Sigmoid colon (tissue), 6 donors: ENCODE measurements at regions not wholly inside any gene's neighbourhood (a gene's known extent, or its start where the extent isn't known, plus 50 kb on each side); places are given as distances from the start of the nearest gene placed in this dataset.

Experiments
- DNase-seq: peaks from one replicate; pipeline ENCODE4 v3.0.0-alpha.2; 2019
- H3K27ac ChIP-seq, 4 donors: fragments of 200-600 bp; sonication (generic); one replicate each; pipeline ENCODE4 v1.5.1; 2016 to 2019; ENCODE audit warnings: mild to moderate bottlenecking in 1 of 4
- H3K27me3 ChIP-seq, 3 donors: fragments of 200-600 bp; sonication (generic); one replicate each; pipeline ENCODE4 v1.5.1; 2019; ENCODE audit warnings: mild to moderate bottlenecking in 1 of 3
- H3K36me3 ChIP-seq, 4 donors: fragments of 200-600 bp; sonication (generic); one replicate each; pipeline ENCODE4 v1.5.1; 2016 to 2019
- H3K4me1 ChIP-seq, 4 donors: fragments of 200-600 bp; sonication (generic); one replicate each; pipeline ENCODE4 v1.5.1; 2017 to 2019
- H3K4me3 ChIP-seq, 4 donors: fragments of 200-600 bp; sonication (generic); one replicate each; pipeline ENCODE4 v1.5.1; 2017 to 2019; ENCODE audit warnings: mild to moderate bottlenecking in 2 of 4, moderate library complexity in 1 of 4
- H3K9me3 ChIP-seq, 4 donors: fragments of 200-600 bp in 3 of 4; sonication (generic) in 3 of 4; one replicate each; pipeline versions ENCODE4 v1.5.1 to v1.6.1; 2013 to 2019
- EP300 ChIP-seq, 4 donors: sonication (generic); formaldehyde crosslinking; IDR thresholded peaks; one replicate each; pipeline ENCODE4 v1.6.1; 2017; ENCODE audit warnings: antibody characterized with exemption in 4 of 4
- POLR2A ChIP-seq, 2 donors: fragments of 450-650 bp; IDR thresholded peaks; one replicate each; pipeline ENCODE4 v1.6.1; 2016; ENCODE audit warnings: antibody characterized with exemption in 2 of 2, mild to moderate bottlenecking in 2 of 2, moderate library complexity in 2 of 2
- POLR2AphosphoS5 ChIP-seq, 4 donors: sonication (generic); formaldehyde crosslinking; IDR thresholded peaks; one replicate each; pipeline ENCODE4 v1.6.1; 2017; ENCODE audit warnings: antibody characterized with exemption in 4 of 4
- whole genome bisulfite sequencing, 2 donors: extraction: QIAGEN DNeasy Blood & Tissue Kit; methylation state at CpG; one replicate each; pipeline ENCODE4 v1.1.7; 2013; 5-methylcytosine and 5-hydroxymethylcytosine counted together
- intact Hi-C: fragments of 100-400 bp; cut with DNase I; formaldehyde crosslinking; loops from one replicate; pipeline ENCODE4 v1.15.1; 2023
- TF ChIP-seq, protein P1 (sequence below), 4 experiments: fragments of 450-650 bp in 3 of 4; fragments of 200-600 bp in 1 of 4; IDR thresholded peaks; one replicate each; pipeline ENCODE4 v1.5.1; 2016 to 2019; ENCODE audit warnings: antibody characterized with exemption in 4 of 4, mild to moderate bottlenecking in 3 of 4, moderate library complexity in 2 of 4
- donor health status: healthy with polysubstance abuse.
- donor health status: healthy.

DNA sequence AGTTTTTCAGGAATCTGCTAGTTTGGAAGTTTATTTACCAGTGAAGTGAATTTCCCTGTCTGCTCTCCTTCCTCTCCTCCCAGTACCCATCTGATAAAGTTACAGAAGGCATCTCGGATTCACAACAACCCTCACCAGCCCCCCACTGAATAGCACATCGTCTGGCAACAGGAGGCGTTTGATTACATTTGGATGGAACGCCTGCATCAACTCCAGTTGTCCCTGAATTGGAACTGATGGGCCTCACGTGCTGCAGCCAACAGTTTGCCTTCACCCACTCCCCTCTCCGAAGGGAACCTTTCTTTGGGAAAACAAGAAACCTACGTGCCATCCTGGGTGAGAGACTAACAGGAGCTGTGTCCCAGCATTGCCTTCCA lies 59.5 kb upstream of the BCL6 start:
- intact Hi-C loops: no loop called here
- Histone ChIP-seq H3K4me3 (no peak overlapping the region), H3K36me3 (no peaks in the 10 kb centered on the region), H3K4me1 (no peaks in the 10 kb centered on the region), H3K27ac (no peak overlapping the region), H3K9me3 (no peaks in the 10 kb centered on the region), H3K27me3 (no peaks in the 10 kb centered on the region)
- 89 to 94% methylated on average over 7 of the region's 7 CpGs for WGBS, 2 donors
- TF ChIP-seq POLR2A (IDR thresholded peaks at IDR 0.05) (no peak), EP300 (IDR thresholded peaks at IDR 0.05) (no peak), POLR2AphosphoS5 (IDR thresholded peaks at IDR 0.05) (no peak)
- TF ChIP-seq, protein P1, sequence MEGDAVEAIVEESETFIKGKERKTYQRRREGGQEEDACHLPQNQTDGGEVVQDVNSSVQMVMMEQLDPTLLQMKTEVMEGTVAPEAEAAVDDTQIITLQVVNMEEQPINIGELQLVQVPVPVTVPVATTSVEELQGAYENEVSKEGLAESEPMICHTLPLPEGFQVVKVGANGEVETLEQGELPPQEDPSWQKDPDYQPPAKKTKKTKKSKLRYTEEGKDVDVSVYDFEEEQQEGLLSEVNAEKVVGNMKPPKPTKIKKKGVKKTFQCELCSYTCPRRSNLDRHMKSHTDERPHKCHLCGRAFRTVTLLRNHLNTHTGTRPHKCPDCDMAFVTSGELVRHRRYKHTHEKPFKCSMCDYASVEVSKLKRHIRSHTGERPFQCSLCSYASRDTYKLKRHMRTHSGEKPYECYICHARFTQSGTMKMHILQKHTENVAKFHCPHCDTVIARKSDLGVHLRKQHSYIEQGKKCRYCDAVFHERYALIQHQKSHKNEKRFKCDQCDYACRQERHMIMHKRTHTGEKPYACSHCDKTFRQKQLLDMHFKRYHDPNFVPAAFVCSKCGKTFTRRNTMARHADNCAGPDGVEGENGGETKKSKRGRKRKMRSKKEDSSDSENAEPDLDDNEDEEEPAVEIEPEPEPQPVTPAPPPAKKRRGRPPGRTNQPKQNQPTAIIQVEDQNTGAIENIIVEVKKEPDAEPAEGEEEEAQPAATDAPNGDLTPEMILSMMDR (IDR thresholded peaks at IDR 0.05): no peak
- DNase-seq: no peak

DNA sequence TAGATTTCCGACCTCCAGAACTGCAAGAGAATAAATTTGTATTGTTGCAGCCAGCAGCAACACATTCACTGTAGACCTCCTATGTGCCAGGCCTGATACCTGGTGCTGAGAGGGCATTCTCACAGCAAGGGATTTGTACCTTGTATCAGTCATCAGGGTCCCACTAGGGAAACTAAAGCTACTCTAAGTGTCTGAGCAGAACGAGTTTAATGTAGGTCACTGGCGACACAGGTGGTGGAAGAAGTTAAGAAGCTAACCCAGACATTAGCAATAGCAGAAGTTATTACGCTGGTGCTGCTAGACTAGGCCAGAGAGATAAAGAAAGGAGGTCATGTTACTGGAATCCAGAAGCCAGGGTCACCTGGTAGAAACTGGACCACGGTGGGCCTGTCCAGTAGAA lies 60.5 kb upstream of the BCL6 start:
- DNase-seq: no peak
- H3K36me3 ChIP-seq: no peaks in the 10 kb centered on the region
- no peaks in the 10 kb centered on the region for H3K9me3 ChIP-seq
- no peaks in the 10 kb centered on the region for H3K4me1 ChIP-seq
- intact Hi-C loops: no loop called here
- no peak overlapping the region for H3K27ac ChIP-seq
- no peak for TF ChIP-seq EP300 (IDR thresholded peaks at IDR 0.05)
- no peak for TF ChIP-seq POLR2A (IDR thresholded peaks at IDR 0.05)
- 85 to 96% methylated on average over 5 of the region's 5 CpGs for WGBS, 2 donors
- no peak overlapping the region for H3K4me3 ChIP-seq
- H3K27me3 ChIP-seq: no peaks in the 10 kb centered on the region

DNA sequence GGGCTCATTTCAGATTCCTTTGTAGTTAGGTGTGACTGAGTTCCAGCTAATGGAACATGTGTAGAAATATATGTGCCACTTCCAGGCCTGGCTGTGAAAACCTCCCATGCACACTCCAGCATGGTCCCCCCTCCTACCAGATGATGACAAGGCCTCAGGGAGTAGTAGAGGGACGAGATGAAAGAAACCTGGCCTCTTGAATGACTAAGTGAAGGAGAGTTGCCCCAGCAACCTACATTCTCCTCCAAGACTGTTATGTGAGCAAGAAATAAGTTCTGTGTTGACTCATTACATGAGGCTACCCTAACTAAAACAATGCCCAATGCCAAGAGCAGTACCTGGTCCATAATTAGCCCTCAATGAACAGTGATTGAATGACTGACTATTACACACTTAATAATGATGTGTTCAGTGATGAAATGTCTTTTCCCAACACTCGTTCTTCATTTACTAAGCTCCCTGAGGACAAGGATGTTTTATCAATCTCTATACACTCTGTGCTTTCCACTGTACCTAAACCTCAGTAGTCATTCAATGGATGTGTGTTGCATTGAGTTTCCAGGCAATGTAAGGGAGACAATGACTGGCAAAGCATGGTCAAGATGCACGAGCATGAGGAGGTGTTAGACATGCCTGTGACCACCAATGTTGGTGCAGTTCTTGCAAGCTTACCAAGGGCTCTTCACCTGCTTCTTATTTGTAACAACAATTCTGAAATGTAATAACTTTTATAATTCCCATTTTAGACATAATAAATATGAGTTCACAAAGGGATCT lies 62.0 kb upstream of the BCL6 start:
- Histone ChIP-seq H3K4me3 (no peak overlapping the region), H3K27me3 (no peaks in the 10 kb centered on the region), H3K9me3 (no peaks in the 10 kb centered on the region), H3K27ac (no peak overlapping the region), H3K4me1 (no peaks in the 10 kb centered on the region), H3K36me3 (no peaks in the 10 kb centered on the region)
- intact Hi-C loops: no loop called here
- TF ChIP-seq POLR2A (IDR thresholded peaks at IDR 0.05): no peak
- no peak for DNase-seq
- WGBS, 2 donors: 82 to 88% methylated on average over 3 of the region's 3 CpGs

DNA sequence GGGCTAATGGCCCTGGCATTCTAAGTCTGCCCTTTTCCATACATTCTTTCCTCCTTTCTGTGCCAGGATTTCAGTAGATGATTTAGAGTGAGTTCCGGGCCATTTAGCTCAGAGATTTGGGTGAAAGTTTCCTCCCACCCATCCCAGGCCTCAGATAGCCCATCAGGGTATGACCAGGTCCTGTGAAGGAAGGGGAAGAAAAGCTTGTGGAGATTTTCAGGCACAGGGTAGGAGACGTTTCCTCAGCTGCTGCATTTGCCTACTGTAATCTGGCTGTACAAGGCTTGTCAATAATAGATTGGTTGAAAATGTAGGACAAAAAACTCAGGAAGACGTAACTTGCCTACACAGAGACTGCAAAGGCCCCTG lies 63.2 kb upstream of the BCL6 start:
- WGBS, 2 donors: 25 to 56% methylated on average over 3 of the region's 3 CpGs
- H3K27me3 ChIP-seq: no peaks in the 10 kb centered on the region
- no peak for DNase-seq
- H3K4me1 ChIP-seq: no peaks in the 10 kb centered on the region
- intact Hi-C loops: no loop called here
- H3K27ac ChIP-seq: peak overlapping the region in 1 of 4 donors; percentile 5
- TF ChIP-seq POLR2AphosphoS5 (IDR thresholded peaks at IDR 0.05): no peak
- TF ChIP-seq EP300 (IDR thresholded peaks at IDR 0.05): no peak
- TF ChIP-seq POLR2A (IDR thresholded peaks at IDR 0.05): no peak
- TF ChIP-seq, protein P1 (IDR thresholded peaks at IDR 0.05): no peak
- no peaks in the 10 kb centered on the region for H3K36me3 ChIP-seq
- no peak overlapping the region for H3K4me3 ChIP-seq
- H3K9me3 ChIP-seq: no peaks in the 10 kb centered on the region

DNA sequence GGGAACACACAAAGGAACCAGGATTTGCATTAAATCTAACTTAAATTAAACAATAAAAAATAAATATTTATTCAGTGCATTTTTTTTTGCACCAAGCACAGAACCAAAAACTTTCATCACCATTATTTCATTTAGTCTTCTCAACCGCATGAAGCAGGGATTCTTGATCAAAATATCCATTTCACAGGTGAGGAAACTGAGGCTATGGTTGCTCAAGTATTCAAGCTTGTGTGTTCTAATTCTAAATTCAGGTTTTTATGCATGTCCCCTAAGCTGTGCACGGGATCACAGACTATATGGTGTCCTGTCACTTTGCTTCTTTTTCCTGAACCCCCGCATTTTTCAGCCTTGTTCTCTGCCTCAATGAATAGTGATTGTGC lies 64.3 kb upstream of the BCL6 start:
- WGBS, 2 donors: 50 to 82% methylated on average over 3 of the region's 3 CpGs
- Histone ChIP-seq H3K4me3 (no peak overlapping the region), H3K27ac (no peak overlapping the region), H3K4me1 (no peaks in the 10 kb centered on the region), H3K9me3 (no peaks in the 10 kb centered on the region), H3K27me3 (no peaks in the 10 kb centered on the region), H3K36me3 (no peaks in the 10 kb centered on the region)
- TF ChIP-seq POLR2A (IDR thresholded peaks at IDR 0.05) (no peak), EP300 (IDR thresholded peaks at IDR 0.05) (no peak), POLR2AphosphoS5 (IDR thresholded peaks at IDR 0.05) (no peak)
- TF ChIP-seq, protein P1 (IDR thresholded peaks at IDR 0.05): no peak
- intact Hi-C loops: no loop called here
- DNase-seq: no peak

DNA sequence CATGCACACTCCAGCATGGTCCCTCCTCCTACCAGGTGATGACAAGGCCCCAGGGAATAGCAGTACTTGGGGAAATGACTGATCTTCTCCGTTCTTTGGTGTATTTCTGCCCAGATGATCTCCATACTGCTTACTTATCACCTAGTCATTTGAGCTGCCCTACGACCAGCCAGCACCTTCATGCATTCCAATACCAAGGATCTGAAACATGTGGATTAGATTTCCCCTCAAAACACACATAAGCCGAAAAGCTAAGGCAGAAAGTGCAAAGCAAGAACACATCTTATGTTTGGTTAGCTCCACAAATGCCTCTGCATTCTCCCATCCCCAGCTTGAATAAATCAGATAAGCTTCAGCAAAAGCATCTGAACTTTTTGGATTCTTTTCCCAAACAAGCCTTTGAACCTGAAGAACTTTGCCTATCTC lies 64.8 kb upstream of the BCL6 start:
- DNase-seq: no peak
- Histone ChIP-seq H3K27me3 (no peaks in the 10 kb centered on the region), H3K9me3 (no peaks in the 10 kb centered on the region), H3K27ac (no peak overlapping the region), H3K36me3 (no peaks in the 10 kb centered on the region), H3K4me3 (no peak overlapping the region), H3K4me1 (no peaks in the 10 kb centered on the region)
- intact Hi-C loops: no loop called here
- WGBS, 2 donors: 58 to 75% methylated on average over 3 of the region's 3 CpGs
- no peak for TF ChIP-seq EP300 (IDR thresholded peaks at IDR 0.05)
